Caco-2 (cell line): ENCODE measurements at regions not wholly inside any gene's neighbourhood (a gene's known extent, or its start where the extent isn't known, plus 50 kb on each side); places are given as distances from the start of the nearest gene placed in this dataset.

ENCODE experiments used
- BruUV-seq: library from RNA; stranded (reverse); fragments of 400-500 nt; replicated peaks from 2 replicates; lab custom pipeline; 2021; lab: Mats Ljungman, UMichigan
- CTCF ChIA-PET: fragments of 300-600 bp; sonication (Branson Sonifier 250); formaldehyde crosslinking; loops from one replicate; lab custom pipeline; 2022; ENCODE audit warnings: antibody characterized with exemption; lab: Charles Lee
- POLR2A ChIA-PET: fragments of 300-600 bp; sonication (Branson Sonifier 250); formaldehyde crosslinking; loops from one replicate; lab custom pipeline; 2022; ENCODE audit warnings: antibody characterized with exemption; lab: Charles Lee
- DNase-seq, 2 experiments: peaks; one replicate each; pipeline versions ENCODE4 v3.0.0 to v3.0.0-alpha.2; 2020 to 2022
- H3K27me3 ChIP-seq: replicated peaks from 2 replicates; pipeline ENCODE4 v1.6.0; 2011; ENCODE audit warnings: low read length; ENCODE audit not compliant: control insufficient read depth, insufficient read depth
- H3K36me3 ChIP-seq: 2 replicates; pipeline ENCODE4 v1.5.1; 2011; ENCODE audit warnings: low read length; ENCODE audit not compliant: control insufficient read depth, insufficient read depth
- H3K4me1 ChIP-seq: fragments of 250-450 bp; sonication (Bioruptor Pico); 2 replicates; pipeline ENCODE4 v1.5.1; 2020; ENCODE audit warnings: mild to moderate bottlenecking
- H3K4me3 ChIP-seq: 2 replicates; pipeline ENCODE4 v1.5.1; 2011; ENCODE audit warnings: low read depth, mild to moderate bottlenecking, control low read depth, low read length
- H3K9me3 ChIP-seq: fragments of 250-450 bp; sonication (Bioruptor Pico); 2 replicates; pipeline ENCODE4 v1.5.1; 2020; ENCODE audit warnings: mild to moderate bottlenecking, moderate library complexity
- H3K27ac Mint-ChIP-seq: one replicate; pipeline ENCODE4 v1.8.0; 2022; ENCODE audit warnings: mixed read lengths; ENCODE audit not compliant: unreplicated experiment
- H3K27me3 Mint-ChIP-seq: one replicate; pipeline ENCODE4 v1.8.0; 2022; ENCODE audit warnings: mixed read lengths; ENCODE audit not compliant: insufficient read depth, unreplicated experiment
- H3K36me3 Mint-ChIP-seq: one replicate; pipeline ENCODE4 v1.8.0; 2022; ENCODE audit warnings: mild to moderate bottlenecking, mixed read lengths; ENCODE audit not compliant: insufficient read depth, unreplicated experiment
- H3K4me1 Mint-ChIP-seq: one replicate; pipeline ENCODE4 v1.8.0; 2022; ENCODE audit warnings: low read depth, mixed read lengths; ENCODE audit not compliant: unreplicated experiment
- H3K4me3 Mint-ChIP-seq: one replicate; pipeline ENCODE4 v1.8.0; 2022; ENCODE audit warnings: mild to moderate bottlenecking, moderate library complexity, mixed read lengths; ENCODE audit not compliant: unreplicated experiment
- H3K9me3 Mint-ChIP-seq: one replicate; pipeline ENCODE4 v1.8.0; 2022; ENCODE audit warnings: mixed read lengths; ENCODE audit not compliant: unreplicated experiment
- CTCF ChIP-seq, 2 experiments: fragments of 200-600 bp in 1 of 2; IDR thresholded peaks; 1 replicate in 1 of 2; 2 replicates in 1 of 2; pipeline versions ENCODE4 v1.5.1 to v1.8.0; 2011 to 2022; ENCODE audit warnings: antibody characterized with exemption in 1 of 2, control low read depth in 1 of 2, inconsistent platforms in 1 of 2, low read depth in 1 of 2, low read length in 1 of 2, mild to moderate bottlenecking in 1 of 2, moderate library complexity in 1 of 2; ENCODE audit not compliant: insufficient read depth in 1 of 2, severe bottlenecking in 1 of 2, unreplicated experiment in 1 of 2
- intact Hi-C: fragments of 100-400 bp; cut with micrococcal nuclease; formaldehyde crosslinking; loops from one replicate; pipeline ENCODE4 v1.10.0; 2022; ENCODE audit not compliant: unreplicated experiment

- Mint-ChIP-seq H3K9me3 (peaks cover 13% of the 10 kb centered on the region), H3K27ac (no peak overlapping the region), H3K4me3 (no peak overlapping the region), H3K4me1 (peaks cover 7% of the 10 kb centered on the region), H3K36me3 (no peaks in the 10 kb centered on the region), H3K27me3 (no peaks in the 10 kb centered on the region)
- intact Hi-C loops: no loop called here
- POLR2A ChIA-PET: no interaction called here
- no peak overlapping the region for H3K4me3 ChIP-seq
- H3K9me3 ChIP-seq: peaks cover 6% of the 10 kb centered on the region; the same call in 1 of the 2 replicates
- BruUV-seq: no TSS peak
- DNase-seq: no peak
- H3K27me3 ChIP-seq: no peaks in the 10 kb centered on the region
- no peaks in the 10 kb centered on the region for H3K36me3 ChIP-seq
- H3K4me1 ChIP-seq: 0 out of 2 replicates have a peak, but pooled peaks cover 5% of the 10 kb centered on the region
- no peak for TF ChIP-seq CTCF (IDR thresholded peaks at IDR 0.05; ENCODE audit: insufficient read depth in 1 of 2, low read depth in 1 of 2, low read length in 1 of 2, severe bottlenecking in 1 of 2, unreplicated experiment in 1 of 2)
- CTCF ChIA-PET: no interaction called here
Observed at GRCh38 chr12:65570451-65571130, 253.7 kb upstream of the HMGA2 start.

- TF ChIP-seq CTCF (IDR thresholded peaks at IDR 0.05; ENCODE audit: insufficient read depth in 1 of 2, low read depth in 1 of 2, low read length in 1 of 2, severe bottlenecking in 1 of 2, unreplicated experiment in 1 of 2): no peak
- ChIA-PET POLR2A (no interaction called here), CTCF (no interaction called here)
- Histone ChIP-seq H3K27me3 (no peaks in the 10 kb centered on the region), H3K36me3 (no peaks in the 10 kb centered on the region), H3K4me1 (no peaks in the 10 kb centered on the region), H3K4me3 (no peak overlapping the region), H3K9me3 (peaks cover 6% of the 10 kb centered on the region; the same call in 1 of the 2 replicates)
- H3K4me3 Mint-ChIP-seq: no peak overlapping the region
- no TSS peak for BruUV-seq
- H3K4me1 Mint-ChIP-seq: no peaks in the 10 kb centered on the region
- H3K27ac Mint-ChIP-seq: no peak overlapping the region
- H3K9me3 Mint-ChIP-seq: peaks cover 22% of the 10 kb centered on the region
- no peaks in the 10 kb centered on the region for H3K27me3 Mint-ChIP-seq
- H3K36me3 Mint-ChIP-seq: no peaks in the 10 kb centered on the region
- DNase-seq: no peak
- intact Hi-C loops: no loop called here
Observed at GRCh38 chr12:65574867-65575266, 249.4 kb upstream of the HMGA2 start.

- ChIA-PET POLR2A (no interaction called here), CTCF (no interaction called here)
- Mint-ChIP-seq H3K27me3 (no peaks in the 10 kb centered on the region), H3K36me3 (no peaks in the 10 kb centered on the region), H3K4me3 (no peak overlapping the region), H3K27ac (no peak overlapping the region), H3K9me3 (peaks cover 4% of the 10 kb centered on the region), H3K4me1 (peaks cover 6% of the 10 kb centered on the region)
- intact Hi-C loops: no loop called here
- no peaks in the 10 kb centered on the region for H3K36me3 ChIP-seq
- H3K9me3 ChIP-seq: no peaks in the 10 kb centered on the region
- DNase-seq: no peak
- H3K4me3 ChIP-seq: no peak overlapping the region
- H3K4me1 ChIP-seq: no peaks in the 10 kb centered on the region
- H3K27me3 ChIP-seq: no peaks in the 10 kb centered on the region
- no TSS peak for BruUV-seq
- TF ChIP-seq CTCF (IDR thresholded peaks at IDR 0.05; ENCODE audit: insufficient read depth in 1 of 2, low read depth in 1 of 2, low read length in 1 of 2, severe bottlenecking in 1 of 2, unreplicated experiment in 1 of 2): no peak
Observed at GRCh38 chr12:65584016-65584415, 240.3 kb upstream of the HMGA2 start.
